Glutamatergic neuron (in vitro differentiated cells): ENCODE measurements at regions not wholly inside any gene's neighbourhood (a gene's known extent, or its start where the extent isn't known, plus 50 kb on each side); places are given as distances from the start of the nearest gene placed in this dataset.

Source experiments
- DNase-seq: peaks from one replicate; pipeline ENCODE4 v3.0.0; 2022
- H3K27ac Mint-ChIP-seq: one replicate; pipeline ENCODE4 v1.8.0; 2020; ENCODE audit warnings: mild to moderate bottlenecking, mixed read lengths, inconsistent platforms; ENCODE audit not compliant: unreplicated experiment
- H3K27me3 Mint-ChIP-seq: one replicate; pipeline ENCODE4 v1.8.0; 2020; ENCODE audit warnings: mild to moderate bottlenecking, moderate library complexity, mixed read lengths, inconsistent platforms; ENCODE audit not compliant: unreplicated experiment
- H3K36me3 Mint-ChIP-seq: one replicate; pipeline ENCODE4 v1.8.0; 2020; ENCODE audit warnings: mild to moderate bottlenecking, mixed read lengths, inconsistent platforms; ENCODE audit not compliant: unreplicated experiment
- H3K4me1 Mint-ChIP-seq: one replicate; pipeline ENCODE4 v1.8.0; 2020; ENCODE audit warnings: mild to moderate bottlenecking, low read depth, mixed read lengths, inconsistent platforms; ENCODE audit not compliant: unreplicated experiment
- H3K4me3 Mint-ChIP-seq: one replicate; pipeline ENCODE4 v1.8.0; 2020; ENCODE audit warnings: mild to moderate bottlenecking, mixed read lengths, inconsistent platforms; ENCODE audit not compliant: unreplicated experiment
- H3K9me3 Mint-ChIP-seq: one replicate; pipeline ENCODE4 v1.8.0; 2020; ENCODE audit warnings: mild to moderate bottlenecking, moderate library complexity, mixed read lengths, inconsistent platforms; ENCODE audit not compliant: unreplicated experiment
- CTCF ChIP-seq: fragments of 200-600 bp; sonication (generic); IDR thresholded peaks from one replicate; pipeline ENCODE4 v1.5.0; 2021; ENCODE audit not compliant: partially characterized antibody, unreplicated experiment

- no peak for DNase-seq
- Mint-ChIP-seq H3K27ac (no peak overlapping the region), H3K9me3 (no peaks in the 10 kb centered on the region), H3K4me3 (no peak overlapping the region), H3K36me3 (no peaks in the 10 kb centered on the region), H3K4me1 (peaks cover 4% of the 10 kb centered on the region), H3K27me3 (peaks cover 2% of the 10 kb centered on the region)
- TF ChIP-seq CTCF: no peak
Observed at GRCh38 chr7:113825832-113826231, 93.0 kb downstream of the PPP1R3A start.

- H3K9me3 Mint-ChIP-seq: no peaks in the 10 kb centered on the region
- H3K36me3 Mint-ChIP-seq: no peaks in the 10 kb centered on the region
- TF ChIP-seq CTCF: no peak
- H3K27ac Mint-ChIP-seq: no peak overlapping the region
- H3K4me1 Mint-ChIP-seq: peaks cover 4% of the 10 kb centered on the region
- DNase-seq: no peak
- no peak overlapping the region for H3K4me3 Mint-ChIP-seq
- H3K27me3 Mint-ChIP-seq: peaks cover 2% of the 10 kb centered on the region
Observed at GRCh38 chr7:113824117-113824823, 94.5 kb downstream of the PPP1R3A start.

GRCh38 chr7:113819474-113819873 lies 99.3 kb downstream of the PPP1R3A start:
- TF ChIP-seq CTCF: no peak
- Mint-ChIP-seq H3K4me1 (peaks cover 3% of the 10 kb centered on the region), H3K4me3 (no peak overlapping the region), H3K27me3 (no peaks in the 10 kb centered on the region), H3K36me3 (no peaks in the 10 kb centered on the region), H3K27ac (no peak overlapping the region), H3K9me3 (no peaks in the 10 kb centered on the region)
- no peak for DNase-seq

GRCh38 chr7:113816639-113817038 lies 102.2 kb downstream of the PPP1R3A start:
- Mint-ChIP-seq H3K27ac (no peak overlapping the region), H3K4me3 (no peak overlapping the region), H3K9me3 (no peaks in the 10 kb centered on the region), H3K4me1 (no peaks in the 10 kb centered on the region), H3K36me3 (no peaks in the 10 kb centered on the region), H3K27me3 (no peaks in the 10 kb centered on the region)
- DNase-seq: no peak
- no peak for TF ChIP-seq CTCF

GRCh38 chr7:113813471-113813870 lies 105.3 kb downstream of the PPP1R3A start:
- Mint-ChIP-seq H3K9me3 (peaks cover 1% of the 10 kb centered on the region), H3K4me3 (no peak overlapping the region), H3K4me1 (no peaks in the 10 kb centered on the region), H3K36me3 (no peaks in the 10 kb centered on the region), H3K27me3 (no peaks in the 10 kb centered on the region), H3K27ac (no peak overlapping the region)
- no peak for TF ChIP-seq CTCF
- no peak for DNase-seq
